Myocyte (in vitro differentiated cells): ENCODE measurements at regions not wholly inside any gene's neighbourhood (a gene's known extent, or its start where the extent isn't known, plus 50 kb on each side); places are given as distances from the start of the nearest gene placed in this dataset.

Source experiments
- DNase-seq: peaks from one replicate; pipeline ENCODE4 v3.0.0-alpha.2; 2012; ENCODE audit warnings: low read depth

GRCh38 chr3:75260-75659, 121.3 kb upstream of the CHL1 start:
- no peak for DNase-seq

DNA sequence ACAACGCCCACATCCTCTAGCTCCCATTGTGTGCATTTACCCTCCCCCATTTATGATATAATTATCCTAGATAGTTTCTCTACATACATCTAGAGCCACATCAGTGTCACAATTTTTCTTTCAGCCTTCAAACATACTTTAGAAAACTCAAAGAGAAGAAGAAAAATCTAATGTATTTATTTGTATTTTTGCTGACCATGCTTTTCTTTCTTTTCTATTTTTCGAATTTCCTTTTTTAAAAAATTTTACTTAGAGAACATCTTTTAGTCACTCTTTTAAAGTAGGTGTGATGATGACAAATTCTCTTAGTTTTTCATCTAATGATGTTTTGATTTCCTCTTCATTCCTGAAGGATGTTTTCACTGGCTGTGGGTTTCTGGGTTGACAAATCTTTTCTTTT, 117.0 kb upstream of the CHL1 start:
- DNase-seq, result no peak

GRCh38 chr3:82508-82907, 114.1 kb upstream of the CHL1 start:
- DNase-seq, result no peak

- peak; percentile 1 for DNase-seq
These were observed 113.5 kb upstream of the CHL1 start for GRCh38 chr3:83096-83495.

- DNase-seq, result no peak
These were observed 111.4 kb upstream of the CHL1 start for GRCh38 chr3:85180-85579.

DNA sequence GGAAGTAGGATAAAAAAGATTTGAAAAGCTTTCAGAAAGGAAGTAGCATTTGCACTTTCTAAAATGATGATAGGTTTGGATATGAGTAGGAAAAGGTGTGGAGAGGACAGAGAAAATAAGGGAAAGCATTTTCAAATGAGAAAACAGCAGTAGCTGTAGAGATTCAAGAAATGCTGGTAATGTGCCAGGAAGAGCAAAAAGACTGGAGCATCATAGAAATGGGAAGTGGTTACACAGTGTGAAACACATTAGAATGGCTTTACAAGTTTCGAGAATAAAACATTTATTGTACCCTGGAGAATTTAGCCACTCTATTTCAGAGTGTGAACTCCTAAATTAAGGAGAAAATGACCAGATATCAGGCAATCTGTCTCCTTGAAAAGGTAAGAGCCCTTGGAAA, 108.3 kb upstream of the CHL1 start:
- no peak for DNase-seq

GRCh38 chr3:93746-94145, 102.8 kb upstream of the CHL1 start:
- DNase-seq, result no peak

DNA sequence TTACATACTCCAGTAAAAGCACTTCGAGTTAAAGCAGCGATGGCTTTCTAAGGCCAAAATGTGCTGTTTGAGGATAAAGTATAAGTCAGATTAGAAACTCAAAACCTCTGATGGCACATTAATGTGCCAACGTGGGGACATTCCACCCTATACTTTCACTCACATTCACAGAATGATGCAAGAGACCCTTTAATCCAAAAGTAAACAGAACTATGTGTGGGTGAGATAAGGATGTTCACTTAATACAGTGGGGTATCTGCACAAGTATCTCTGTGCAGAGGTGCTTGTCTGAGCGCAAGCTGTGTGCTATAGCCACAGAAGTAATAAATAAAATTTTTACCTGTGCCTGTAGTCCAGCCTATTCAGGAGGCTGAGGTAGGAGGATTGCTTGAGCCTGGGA, 100.3 kb upstream of the CHL1 start:
- no peak for DNase-seq

DNA sequence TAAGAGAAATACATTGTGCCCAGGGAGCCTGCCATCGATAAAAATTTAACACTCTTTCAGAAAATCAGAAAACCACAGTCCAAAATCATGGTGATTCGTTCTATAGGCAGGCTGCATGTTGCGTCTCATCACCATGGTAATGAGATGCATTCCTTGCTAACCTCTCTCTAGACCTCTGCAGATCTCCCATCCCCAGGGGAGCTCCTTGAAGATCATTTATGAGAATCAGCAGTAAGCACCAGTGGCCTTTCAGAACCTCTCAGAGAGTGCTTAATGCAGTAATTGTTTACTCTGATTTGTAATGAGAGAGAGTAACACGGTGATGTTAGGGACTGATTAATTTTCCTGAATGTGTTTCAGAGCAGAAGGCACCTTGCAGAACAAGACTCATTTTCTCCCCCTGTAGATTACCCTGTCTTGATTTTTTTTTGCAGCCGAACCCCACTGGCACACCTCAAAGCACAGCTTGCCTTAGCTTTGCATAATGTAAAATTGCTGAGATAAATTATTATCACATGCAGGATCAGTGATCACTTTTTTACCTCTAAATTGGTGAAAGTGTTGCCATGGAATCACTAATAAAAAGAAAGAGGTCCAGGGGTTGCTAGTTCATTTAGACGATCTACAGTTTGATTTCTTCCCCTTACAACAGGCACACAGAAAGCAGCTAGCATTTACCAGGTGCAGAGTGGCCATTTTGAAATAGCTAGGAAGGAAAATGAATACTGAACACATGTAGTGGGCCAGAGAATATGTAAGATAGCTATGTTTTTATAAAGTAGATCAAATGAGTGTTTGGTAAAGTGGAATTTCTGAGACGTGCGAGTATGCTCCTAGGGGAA, 98.9 kb upstream of the CHL1 start:
- DNase-seq, result no peak

- DNase-seq, result no peak
These were observed 98.3 kb upstream of the CHL1 start for GRCh38 chr3:98259-98654.

- DNase-seq, result no peak
These were observed 97.1 kb upstream of the CHL1 start for GRCh38 chr3:99506-99905.

- DNase-seq, result no peak
These were observed 94.1 kb upstream of the CHL1 start for GRCh38 chr3:102484-102883.

DNA sequence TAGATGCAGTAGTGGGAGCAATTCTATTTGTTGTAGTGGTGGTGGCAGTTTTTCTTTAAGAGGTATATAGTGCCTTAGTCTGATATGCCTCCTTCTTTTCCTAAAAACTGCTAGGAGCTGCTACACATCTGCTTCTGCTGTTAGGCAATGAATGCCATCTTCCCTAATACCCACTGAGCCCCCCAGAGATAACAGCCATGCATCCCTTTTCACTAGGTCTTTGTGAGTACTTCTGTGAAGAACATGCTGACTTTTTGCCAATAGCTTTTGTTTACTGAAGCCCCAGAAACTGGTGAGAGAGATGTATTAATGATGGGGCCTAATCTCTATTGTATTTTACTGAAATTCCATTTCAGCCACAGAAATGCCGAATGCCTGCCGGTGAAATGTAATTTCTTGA, 92.6 kb upstream of the CHL1 start:
- no peak for DNase-seq

- no peak for DNase-seq
These were observed 91.0 kb upstream of the CHL1 start for GRCh38 chr3:105585-105984.

DNA sequence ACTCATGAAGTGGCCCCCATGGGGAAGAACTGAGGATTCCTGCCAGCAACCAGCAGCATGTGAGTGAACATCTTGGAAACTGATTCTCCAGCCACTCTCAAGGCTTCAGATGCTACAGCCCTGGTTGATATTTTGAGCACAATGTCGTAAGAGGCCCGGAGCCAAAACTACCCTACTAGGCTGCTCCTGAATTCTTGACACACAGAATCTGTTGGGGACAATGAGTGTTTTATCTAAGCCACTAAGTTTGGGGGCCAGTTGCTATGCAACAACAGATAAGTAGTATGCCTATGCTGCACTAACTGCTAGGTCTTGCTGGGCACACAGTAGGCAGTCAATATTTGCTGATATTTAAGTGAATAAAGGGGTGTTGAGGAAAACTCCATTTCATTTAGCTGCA, 89.9 kb upstream of the CHL1 start:
- DNase-seq, result no peak

GRCh38 chr3:111143-112069, 85.2 kb upstream of the CHL1 start:
- DNase-seq, result peak; percentile 1

DNA sequence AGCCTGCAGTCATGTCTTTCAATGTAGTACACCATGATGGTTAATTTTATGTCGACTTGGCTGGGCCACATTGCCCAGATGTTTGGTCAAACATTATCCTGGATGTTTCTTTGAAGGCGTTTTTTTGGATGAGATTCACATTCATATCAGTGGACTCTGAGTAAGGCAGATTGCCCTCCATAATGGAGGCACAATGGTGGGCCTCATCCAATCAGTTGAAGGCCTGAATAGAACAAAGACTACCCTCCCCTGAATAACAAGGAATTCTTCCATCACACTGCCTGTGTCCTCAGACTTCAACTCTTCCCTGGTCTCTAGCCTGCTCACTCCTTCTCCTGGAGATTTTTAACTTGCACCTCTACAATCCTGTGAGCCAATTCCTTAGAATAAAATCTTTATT, 83.8 kb upstream of the CHL1 start:
- DNase-seq, result no peak

DNA sequence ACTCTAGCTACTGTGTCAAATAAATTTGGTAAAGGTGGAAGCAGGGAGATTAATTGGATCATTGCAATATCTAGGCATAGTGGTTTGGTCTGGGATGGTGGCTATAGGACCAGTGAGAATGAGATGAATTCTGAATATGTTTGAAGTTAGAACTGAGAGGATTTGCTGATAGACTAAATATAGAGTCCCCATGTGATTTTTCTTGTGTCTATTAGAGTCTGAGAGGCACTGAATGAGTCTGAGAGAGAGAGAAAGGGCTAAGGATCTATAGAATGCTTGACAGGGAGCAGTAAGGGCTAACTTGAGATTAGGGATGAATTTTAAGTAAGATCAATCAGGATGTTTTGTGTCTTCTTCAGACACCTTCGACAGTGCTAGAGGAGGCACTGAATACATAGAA, 77.9 kb upstream of the CHL1 start:
- DNase-seq, result no peak

DNA sequence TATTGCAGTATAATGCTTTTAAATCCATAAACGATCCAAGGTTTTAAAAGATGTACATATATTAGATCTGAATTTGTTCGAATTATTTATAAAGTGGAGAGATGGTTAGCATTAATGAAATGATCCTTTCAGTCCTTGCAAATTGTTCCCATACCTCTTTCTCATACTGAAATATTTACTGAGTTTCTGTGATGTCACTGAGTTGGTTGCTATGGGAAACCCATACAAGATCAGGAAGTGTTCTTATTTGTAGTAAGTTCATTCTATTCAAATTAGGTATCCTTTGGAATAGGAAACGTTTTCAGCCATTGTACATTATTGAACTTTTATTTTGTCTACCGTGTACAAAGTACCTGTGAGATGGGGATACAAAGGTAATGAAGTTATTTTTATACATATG, 73.2 kb upstream of the CHL1 start:
- DNase-seq, result no peak

DNA sequence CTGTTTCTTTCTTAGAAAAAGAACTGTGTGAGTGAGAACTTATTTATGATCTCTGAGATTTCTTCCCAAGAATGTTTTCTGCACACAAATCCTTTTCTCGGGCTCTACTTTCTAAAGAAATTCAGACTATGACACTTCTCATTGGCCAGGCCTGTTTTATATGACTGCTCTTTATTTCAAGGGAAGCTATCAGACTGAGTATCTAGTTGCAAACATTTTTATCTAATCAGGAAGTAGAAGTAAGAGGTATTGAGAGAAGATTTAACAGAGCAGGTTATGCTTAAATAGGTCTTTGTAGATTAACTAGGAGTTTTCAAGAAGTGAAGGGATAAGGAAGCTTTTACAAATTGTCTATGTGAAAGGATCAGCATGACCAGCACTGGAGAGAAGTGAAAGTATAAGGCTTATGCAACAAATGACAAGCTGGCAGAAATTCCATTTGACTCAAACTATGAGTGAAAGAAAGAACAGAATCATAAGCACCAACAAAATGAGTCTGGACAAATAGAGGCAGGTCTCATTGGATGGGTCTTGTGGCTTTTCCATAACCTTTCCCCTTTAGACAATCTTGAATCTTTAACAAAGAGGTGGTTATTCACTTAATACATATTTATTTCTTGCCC, 71.9 kb upstream of the CHL1 start:
- no peak for DNase-seq

DNA sequence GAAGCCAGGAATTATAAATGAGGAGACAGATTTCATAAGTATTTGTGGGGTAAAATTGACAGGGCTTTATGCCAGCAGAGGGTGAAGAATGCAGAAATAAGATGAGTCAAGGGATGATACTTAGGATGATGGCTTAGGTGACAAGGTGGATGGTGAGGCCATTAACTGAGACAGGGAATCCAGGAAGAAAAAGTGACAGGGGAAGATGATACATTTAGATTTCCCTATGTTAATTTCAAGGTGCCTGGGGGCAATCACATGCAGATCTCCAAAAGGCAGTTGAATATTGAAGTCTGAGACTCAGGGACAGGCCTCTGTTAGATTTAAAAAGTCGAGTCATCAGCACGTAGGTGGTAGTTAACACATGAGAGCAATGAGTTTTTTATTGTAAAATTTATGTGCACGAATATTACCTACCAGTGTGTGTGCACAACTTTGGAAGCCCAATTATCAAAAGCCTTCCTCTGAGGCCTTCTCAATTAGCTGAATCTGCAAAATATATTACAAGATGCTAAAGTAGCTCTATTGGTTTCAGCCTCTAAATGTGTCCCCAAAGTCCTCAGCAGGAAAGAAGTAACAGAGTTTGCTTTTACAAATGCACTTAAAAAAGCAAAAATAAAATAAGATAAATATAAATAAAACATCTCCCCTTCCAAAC, 67.9 kb upstream of the CHL1 start:
- DNase-seq, result no peak
